Small intestine (tissue), 7 donors: ENCODE measurements at regions not wholly inside any gene's neighbourhood (a gene's known extent, or its start where the extent isn't known, plus 50 kb on each side); places are given as distances from the start of the nearest gene placed in this dataset.

Experiments used
- DNase-seq, 2 donors: peaks; one replicate each; pipeline versions ENCODE4 v3.0.0 to v3.0.0-alpha.2; 2013
- FAIRE-seq: peaks from 2 replicates; lab custom pipeline; 2012; peaks lifted over from hg19 to GRCh38; lab: Jason Lieb, UNC
- H3K27ac ChIP-seq, 3 donors: one replicate each; pipeline ENCODE4 v1.5.1; 2013; ENCODE audit warnings: low read length in 2 of 3, mild to moderate bottlenecking in 2 of 3, control low read depth in 1 of 3, inconsistent platforms in 1 of 3, low read depth in 1 of 3, moderate library complexity in 1 of 3
- H3K27me3 ChIP-seq, 3 donors: one replicate each; pipeline ENCODE4 v1.6.1; 2013; ENCODE audit warnings: low read length in 3 of 3, inconsistent platforms in 1 of 3; ENCODE audit not compliant: control insufficient read depth in 3 of 3, insufficient read depth in 3 of 3
- H3K36me3 ChIP-seq, 3 donors: one replicate each; pipeline ENCODE4 v1.6.1; 2013; ENCODE audit warnings: low read length in 3 of 3, inconsistent platforms in 1 of 3, low read depth in 1 of 3, mild to moderate bottlenecking in 1 of 3, moderate library complexity in 1 of 3; ENCODE audit not compliant: control insufficient read depth in 3 of 3, insufficient read depth in 2 of 3
- H3K4me1 ChIP-seq, 3 donors: one replicate each; pipeline ENCODE4 v1.6.1; 2013; ENCODE audit warnings: low read length in 2 of 3, inconsistent platforms in 1 of 3, low read depth in 1 of 3, mild to moderate bottlenecking in 1 of 3, moderate library complexity in 1 of 3; ENCODE audit not compliant: control insufficient read depth in 3 of 3, insufficient read depth in 2 of 3
- H3K4me3 ChIP-seq, 3 donors: one replicate each; pipeline ENCODE4 v1.5.1; 2013; ENCODE audit warnings: low read length in 3 of 3, control low read depth in 1 of 3, inconsistent platforms in 1 of 3, low read depth in 1 of 3, mild to moderate bottlenecking in 1 of 3, moderate library complexity in 1 of 3
- H3K9me3 ChIP-seq, 2 donors: one replicate each; pipeline ENCODE4 v1.6.1; 2013; ENCODE audit warnings: low read depth in 1 of 2, low read length in 1 of 2; ENCODE audit not compliant: control insufficient read depth in 2 of 2, insufficient read depth in 1 of 2
- WGBS, 3 donors: extraction: QIAGEN DNeasy Blood & Tissue Kit; methylation state at CpG; one replicate each; pipeline ENCODE4 v1.1.7; 2013; 5-methylcytosine and 5-hydroxymethylcytosine counted together
- donor health status: healthy with polysubstance abuse.
- donor health status: control.
- donor health status: control.
- donor health status: Bipolar disorder and iron deficiency.
- donor health status: healthy.

DNA sequence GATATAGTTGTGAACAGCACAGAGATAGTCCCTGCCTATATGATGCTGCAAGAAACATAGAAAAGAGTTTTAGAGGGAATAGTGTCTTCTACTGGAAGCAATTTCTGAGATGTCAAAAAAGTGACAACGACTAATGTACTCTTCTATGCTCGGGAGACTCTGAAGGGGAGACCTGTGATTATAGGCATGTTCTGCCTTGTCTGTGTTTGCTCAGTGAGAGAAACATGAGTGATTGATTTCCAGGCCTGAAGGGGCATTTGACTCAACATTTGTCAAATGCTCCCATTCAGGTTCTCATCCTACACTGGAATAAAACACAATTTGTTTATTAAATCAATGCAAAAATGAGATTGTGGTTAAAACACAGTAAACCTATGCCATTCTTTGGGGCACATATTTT, 131.8 kb downstream of the CTH start:
- no peak for FAIRE-seq
- no peaks in the 10 kb centered on the region for H3K4me1 ChIP-seq
- no peaks in the 10 kb centered on the region for H3K36me3 ChIP-seq

DNA sequence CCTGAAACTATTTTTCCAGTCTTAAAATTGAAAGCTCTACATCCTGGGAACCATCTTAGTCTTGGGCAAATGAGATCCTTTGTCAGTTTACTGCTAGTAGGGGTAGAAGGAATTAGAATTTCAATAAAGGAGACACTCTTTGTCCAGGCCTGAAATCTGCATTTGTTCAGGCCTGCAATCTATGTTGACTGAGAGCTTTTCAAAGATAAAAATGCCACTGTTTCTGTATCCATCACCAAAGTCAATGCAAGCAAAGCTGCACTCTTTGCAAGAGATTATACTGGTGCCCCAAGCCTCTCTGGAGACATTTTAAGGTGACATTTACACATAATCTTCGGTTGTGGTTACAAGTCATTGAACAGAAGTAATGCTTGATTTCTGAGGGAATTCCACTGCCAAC, 135.7 kb downstream of the CTH start:
- FAIRE-seq (no peak), DNase-seq (no peak)
- no peak overlapping the region for H3K4me3 ChIP-seq
- no peaks in the 10 kb centered on the region for H3K4me1 ChIP-seq
- no peaks in the 10 kb centered on the region for H3K27me3 ChIP-seq
- no peaks in the 10 kb centered on the region for H3K9me3 ChIP-seq
- H3K27ac ChIP-seq, result no peak overlapping the region
- WGBS, 3 donors, result 53 to 78% (median 71%) methylated on average over 1 of the region's 1 CpG
- no peaks in the 10 kb centered on the region for H3K36me3 ChIP-seq

More for the DNA sequence above, 131.8 kb downstream of the CTH start:
- H3K9me3 ChIP-seq, result no peaks in the 10 kb centered on the region
- peaks cover 0 to 2% (median 0%) of the 10 kb centered on the region in 3 donors for H3K27me3 ChIP-seq
- H3K4me3 ChIP-seq, result no peak overlapping the region
- 49 to 77% (median 66%) methylated on average over 2 of the region's 2 CpGs for WGBS, 3 donors
- no peak for DNase-seq
- H3K27ac ChIP-seq, result no peak overlapping the region

DNA sequence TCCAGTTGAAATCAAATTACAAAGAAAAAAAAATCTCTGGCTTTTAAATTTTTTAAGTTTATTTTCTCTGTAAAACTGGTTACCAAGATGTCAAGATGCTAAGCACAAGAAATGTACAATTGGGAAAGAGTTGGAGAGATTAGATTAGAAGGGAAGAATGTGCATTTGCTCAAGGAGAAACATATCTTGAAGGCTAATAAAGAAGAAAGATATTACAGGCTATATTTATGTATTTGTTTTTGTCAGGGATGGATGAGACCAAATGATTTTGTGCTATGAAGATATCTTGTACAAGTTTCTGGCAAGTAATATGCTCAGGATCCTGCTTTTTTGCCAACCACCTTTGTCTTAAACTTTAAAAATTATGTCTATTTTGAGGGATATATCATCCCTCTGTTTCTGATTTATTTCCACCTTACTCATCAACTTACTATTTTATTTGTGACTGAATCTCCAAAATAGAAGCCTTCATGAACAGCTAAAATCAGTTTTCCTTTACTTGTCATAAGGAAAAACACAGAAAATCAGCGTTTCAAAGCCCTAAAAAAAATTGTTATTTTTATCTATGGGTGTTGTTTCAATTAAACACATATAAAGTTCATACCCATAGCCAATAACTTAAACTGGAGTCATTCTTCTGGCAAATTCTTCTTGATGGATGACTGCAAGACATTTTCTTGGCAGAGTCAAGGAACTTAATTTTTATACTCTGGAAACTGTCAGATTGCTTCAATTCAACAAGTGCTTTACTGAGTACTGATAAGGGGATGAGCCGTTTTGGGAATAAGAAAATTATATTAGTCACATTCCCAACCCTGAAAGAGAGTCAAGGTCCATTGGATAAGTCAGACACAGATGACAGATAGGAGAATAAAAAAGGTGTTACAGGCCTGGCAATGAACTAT, 141.8 kb downstream of the CTH start:
- Histone ChIP-seq H3K9me3 (no peaks in the 10 kb centered on the region), H3K36me3 (no peaks in the 10 kb centered on the region)
- FAIRE-seq, result no peak

DNA sequence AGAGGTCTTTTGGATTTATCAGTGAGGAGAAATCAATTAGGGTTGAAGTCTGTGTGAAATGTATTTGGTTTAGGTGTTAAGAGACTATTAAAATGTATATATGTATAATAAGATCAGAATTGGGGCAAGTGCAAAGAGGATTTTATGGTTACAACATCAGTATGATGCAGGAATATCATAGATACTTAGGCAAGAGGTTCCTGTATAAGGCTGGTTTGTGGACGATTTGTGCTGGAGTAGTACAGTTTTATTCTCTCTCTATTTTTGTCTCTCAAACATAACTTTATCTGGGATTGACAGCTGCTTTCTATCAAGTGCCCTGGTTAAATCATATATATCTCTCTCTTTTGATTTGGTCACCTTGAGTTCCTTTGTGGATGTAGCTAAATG, 142.5 kb downstream of the CTH start:
- H3K27me3 ChIP-seq, result no peaks in the 10 kb centered on the region
- no peaks in the 10 kb centered on the region for H3K9me3 ChIP-seq
- no peaks in the 10 kb centered on the region for H3K36me3 ChIP-seq
- FAIRE-seq (no peak), DNase-seq (no peak)
- WGBS, 3 donors, result 70 to 74% (median 70%) methylated on average over 1 of the region's 1 CpG
- H3K4me1 ChIP-seq, result no peaks in the 10 kb centered on the region
- H3K4me3 ChIP-seq, result no peak overlapping the region
- no peak overlapping the region for H3K27ac ChIP-seq

More for the DNA sequence above, 141.8 kb downstream of the CTH start:
- Histone ChIP-seq H3K27ac (no peak overlapping the region), H3K27me3 (no peaks in the 10 kb centered on the region), H3K4me1 (no peaks in the 10 kb centered on the region), H3K4me3 (no peak overlapping the region)
- WGBS, 3 donors, result 19 to 40% (median 25%) methylated on average over 2 of the region's 2 CpGs
- no peak for DNase-seq

GRCh38 chr1:70554341-70554740, 143.3 kb downstream of the CTH start:
- WGBS, 3 donors, result 90 to 92% (median 90%) methylated on average over 2 of the region's 2 CpGs
- no peak overlapping the region for H3K27ac ChIP-seq
- FAIRE-seq (no peak), DNase-seq (no peak)
- H3K4me3 ChIP-seq, result no peak overlapping the region
- no peaks in the 10 kb centered on the region for H3K9me3 ChIP-seq
- no peaks in the 10 kb centered on the region for H3K4me1 ChIP-seq
- H3K27me3 ChIP-seq, result no peaks in the 10 kb centered on the region
- no peaks in the 10 kb centered on the region for H3K36me3 ChIP-seq

- DNase-seq, result no peak
- Histone ChIP-seq H3K27me3 (no peaks in the 10 kb centered on the region), H3K27ac (no peak overlapping the region), H3K4me1 (no peaks in the 10 kb centered on the region), H3K4me3 (no peak overlapping the region), H3K36me3 (no peaks in the 10 kb centered on the region), H3K9me3 (no peaks in the 10 kb centered on the region)
- no peak for FAIRE-seq
- 71 to 85% (median 76%) methylated on average over 2 of the region's 2 CpGs for WGBS, 3 donors
These were observed 145.5 kb downstream of the CTH start for GRCh38 chr1:70556541-70556940.

DNA sequence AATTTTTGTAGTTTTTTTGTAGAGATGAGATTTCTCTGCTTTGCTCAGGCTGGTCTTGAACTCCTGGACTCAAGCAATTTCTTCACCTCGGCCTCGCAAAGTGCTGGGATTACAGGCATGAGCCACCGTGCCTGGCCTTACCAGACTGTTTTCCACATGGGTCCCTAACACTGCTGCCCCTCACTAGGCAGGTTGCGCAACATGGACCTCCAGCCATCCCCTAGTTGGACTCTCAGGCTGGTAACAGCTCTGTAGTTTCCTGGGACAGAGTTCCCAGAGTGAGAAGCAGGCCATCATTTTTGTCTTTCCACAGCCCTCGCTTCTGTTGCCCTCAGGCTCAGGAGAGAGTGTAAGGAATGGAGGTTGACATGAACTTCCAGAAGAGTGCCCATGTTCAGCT, 156.1 kb downstream of the CTH start:
- Histone ChIP-seq H3K27ac (no peak overlapping the region), H3K36me3 (no peaks in the 10 kb centered on the region), H3K27me3 (no peaks in the 10 kb centered on the region), H3K9me3 (no peaks in the 10 kb centered on the region), H3K4me3 (no peak overlapping the region), H3K4me1 (no peaks in the 10 kb centered on the region)
- WGBS, 3 donors, result 79 to 92% (median 88%) methylated on average over 5 of the region's 5 CpGs
- DNase-seq (no peak), FAIRE-seq (no peak)

DNA sequence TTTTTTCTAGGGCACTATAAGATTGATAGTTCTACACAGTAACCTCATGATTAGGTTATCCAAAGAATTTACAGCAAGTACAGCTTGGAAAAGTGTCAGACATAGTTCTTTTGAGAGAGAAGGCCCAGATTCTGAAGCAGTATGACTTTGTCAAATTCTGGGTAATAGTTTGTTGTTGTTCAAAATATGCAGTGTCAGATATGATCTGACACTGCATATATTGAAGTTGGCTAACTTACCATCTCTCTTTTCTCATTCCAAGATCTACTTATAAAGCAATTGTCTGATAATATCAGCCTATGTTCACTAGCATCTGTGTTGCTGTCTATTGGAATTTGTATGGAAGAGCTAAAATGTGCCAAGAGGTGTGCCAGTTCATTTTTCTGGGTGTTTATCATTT, 160.1 kb downstream of the CTH start:
- DNase-seq (no peak), FAIRE-seq (no peak)
- Histone ChIP-seq H3K36me3 (no peaks in the 10 kb centered on the region), H3K4me3 (no peak overlapping the region), H3K9me3 (no peaks in the 10 kb centered on the region), H3K4me1 (no peaks in the 10 kb centered on the region), H3K27me3 (no peaks in the 10 kb centered on the region), H3K27ac (no peak overlapping the region)
